CD14-positive monocyte (primary cell): ENCODE measurements at regions not wholly inside any gene's neighbourhood (a gene's known extent, or its start where the extent isn't known, plus 50 kb on each side); places are given as distances from the start of the nearest gene placed in this dataset.

Experiments used
- DNase-seq, 3 donors: peaks; one replicate each; pipeline ENCODE4 v3.0.0-alpha.2; 2011 to 2022
- H2AFZ ChIP-seq: 2 replicates; pipeline ENCODE4 v1.6.0; 2012; ENCODE audit warnings: mild to moderate bottlenecking, low read depth, low read length, inconsistent platforms; ENCODE audit not compliant: insufficient read depth, poor library complexity, severe bottlenecking
- H3K27ac ChIP-seq, 2 donors: 1 replicate in 1 of 2; 2 replicates in 1 of 2; pipeline ENCODE4 v1.5.1; 2012 to 2013; ENCODE audit warnings: low read length in 2 of 2, control low read depth in 1 of 2, inconsistent platforms in 1 of 2, low read depth in 1 of 2, mild to moderate bottlenecking in 1 of 2
- H3K27me3 ChIP-seq, 2 donors: one replicate each; pipeline versions ENCODE4 v1.6.0 to v1.6.1; 2011 to 2013; ENCODE audit warnings: low read length in 2 of 2; ENCODE audit not compliant: control insufficient read depth in 2 of 2, insufficient read depth in 2 of 2
- H3K36me3 ChIP-seq, 2 donors: replicated peaks in 1 of 2; 1 replicate in 1 of 2; 2 replicates in 1 of 2; pipeline versions ENCODE4 v1.5.1 to v1.6.1; 2012 to 2013; ENCODE audit warnings: low read length in 2 of 2, control low read depth in 1 of 2, inconsistent platforms in 1 of 2, mild to moderate bottlenecking in 1 of 2; ENCODE audit not compliant: insufficient read depth in 2 of 2, control insufficient read depth in 1 of 2
- H3K4me1 ChIP-seq, 2 donors: 1 replicate in 1 of 2; 2 replicates in 1 of 2; pipeline versions ENCODE4 v1.5.1 to v1.6.1; 2012 to 2013; ENCODE audit warnings: low read length in 2 of 2, control low read depth in 1 of 2, inconsistent platforms in 1 of 2, mild to moderate bottlenecking in 1 of 2, moderate library complexity in 1 of 2; ENCODE audit not compliant: insufficient read depth in 2 of 2, control insufficient read depth in 1 of 2
- H3K4me2 ChIP-seq: replicated peaks from 2 replicates; pipeline ENCODE3; 2012; ENCODE audit warnings: low read length, moderate library complexity, mild to moderate bottlenecking; ENCODE audit not compliant: poor library complexity, severe bottlenecking; ENCODE audit errors: extremely low read depth
- H3K4me3 ChIP-seq, 3 experiments: fragments of 200-600 bp in 1 of 3; sonication (generic) in 1 of 3; replicated peaks in 1 of 3; 1 replicate in 2 of 3; 2 replicates in 1 of 3; pipeline ENCODE4 v1.5.1; 2011 to 2013; ENCODE audit warnings: low read length in 3 of 3, mild to moderate bottlenecking in 3 of 3, control low read depth in 2 of 3, low read depth in 2 of 3, inconsistent platforms in 1 of 3, moderate library complexity in 1 of 3
- H3K79me2 ChIP-seq: 2 replicates; pipeline ENCODE4 v1.6.0; 2012; ENCODE audit warnings: mild to moderate bottlenecking, control low read depth, inconsistent platforms, low read length, moderate library complexity; ENCODE audit not compliant: insufficient read depth
- H3K9ac ChIP-seq: 2 replicates; pipeline ENCODE4 v1.6.0; 2017; ENCODE audit warnings: low read length, mild to moderate bottlenecking; ENCODE audit not compliant: insufficient read depth, poor library complexity, severe bottlenecking
- H3K9me3 ChIP-seq, 2 donors: replicated peaks in 1 of 2; 1 replicate in 1 of 2; 2 replicates in 1 of 2; pipeline versions ENCODE4 v1.5.1 to v1.6.1; 2012 to 2013; ENCODE audit warnings: low read length in 2 of 2, control low read depth in 1 of 2; ENCODE audit not compliant: control insufficient read depth in 1 of 2, insufficient read depth in 1 of 2
- H4K20me1 ChIP-seq: 2 replicates; pipeline ENCODE4 v1.6.0; 2012; ENCODE audit warnings: mild to moderate bottlenecking, low read length, control low read depth, moderate library complexity; ENCODE audit not compliant: insufficient read depth
- H3K27ac Mint-ChIP-seq, 7 donors: one replicate each; pipeline ENCODE4 v1.8.0; 2020; ENCODE audit warnings: mild to moderate bottlenecking in 7 of 7, mixed read lengths in 7 of 7, moderate library complexity in 6 of 7, inconsistent platforms in 2 of 7
- H3K27me3 Mint-ChIP-seq, 3 donors: one replicate each; pipeline ENCODE4 v1.8.0; 2021 to 2022; ENCODE audit warnings: low read depth in 3 of 3, mild to moderate bottlenecking in 3 of 3, mixed read lengths in 3 of 3, moderate library complexity in 3 of 3, inconsistent platforms in 1 of 3
- H3K36me3 Mint-ChIP-seq, 2 donors: one replicate each; pipeline ENCODE4 v1.8.0; 2020; ENCODE audit warnings: mixed read lengths in 2 of 2, inconsistent platforms in 1 of 2, mild to moderate bottlenecking in 1 of 2
- H3K4me1 Mint-ChIP-seq: one replicate; pipeline ENCODE4 v1.8.0; 2020; ENCODE audit warnings: mild to moderate bottlenecking, mixed read lengths
- H3K4me3 Mint-ChIP-seq, 2 donors: one replicate each; pipeline ENCODE4 v1.8.0; 2020; ENCODE audit warnings: mild to moderate bottlenecking in 2 of 2, mixed read lengths in 2 of 2, moderate library complexity in 1 of 2
- H3K9me3 Mint-ChIP-seq, 7 donors: one replicate each; pipeline ENCODE4 v1.8.0; 2020 to 2022; ENCODE audit warnings: mixed read lengths in 7 of 7, mild to moderate bottlenecking in 6 of 7, moderate library complexity in 6 of 7, inconsistent platforms in 2 of 7
- WGBS: methylation state at CpG from one replicate; pipeline ENCODE4 v1.1.5; 2013; ENCODE audit warnings: missing lambda C conversion rate; ENCODE audit not compliant: insufficient coverage; 5-methylcytosine and 5-hydroxymethylcytosine counted together
- intact Hi-C, 2 donors: fragments of 100-400 bp; cut with micrococcal nuclease; formaldehyde crosslinking; loops; one replicate each; pipeline versions ENCODE4 v1.15.0 to v1.15.1; 2023
- TF ChIP-seq, protein P1 (sequence below): fragments of 200-600 bp; IDR thresholded peaks from one replicate; pipeline ENCODE4 v1.8.0; 2022; ENCODE audit warnings: antibody characterized with exemption, mild to moderate bottlenecking

DNA sequence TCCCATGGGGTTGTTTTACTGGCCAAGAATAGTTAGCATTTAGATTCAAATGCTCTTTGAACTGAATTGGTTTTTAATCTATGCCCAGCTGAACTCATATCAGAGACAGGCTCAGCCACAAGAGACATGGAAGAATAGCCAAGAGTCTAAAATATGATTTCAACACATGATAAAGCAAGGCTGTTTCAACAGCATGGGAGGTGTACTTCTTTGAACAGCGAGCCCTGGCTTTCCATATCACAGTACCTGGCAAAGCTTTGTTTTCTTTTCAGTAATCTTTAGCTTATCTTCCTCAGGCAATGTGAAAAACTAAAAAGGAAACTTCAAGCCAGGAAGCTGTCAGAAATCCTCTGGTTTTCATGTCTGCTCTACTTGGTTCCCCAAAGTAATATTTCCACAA, 413.6 kb upstream of the ADAMTS9 start:
- no peak for DNase-seq
- Histone ChIP-seq H3K4me1 (no peaks in the 10 kb centered on the region), H4K20me1 (no peaks in the 10 kb centered on the region), H3K9ac (no peak overlapping the region), H3K9me3 (no peaks in the 10 kb centered on the region), H2AFZ (no peak overlapping the region), H3K27me3 (no peaks in the 10 kb centered on the region), H3K36me3 (no peaks in the 10 kb centered on the region), H3K4me3 (no peak overlapping the region), H3K79me2 (no peaks in the 10 kb centered on the region), H3K4me2 (no peak overlapping the region), H3K27ac (no peak overlapping the region)
- Mint-ChIP-seq H3K27ac (no peak overlapping the region), H3K4me1 (no peaks in the 10 kb centered on the region), H3K36me3 (no peaks in the 10 kb centered on the region), H3K4me3 (no peak overlapping the region), H3K9me3 (peaks cover 2 to 11% (median 8%) of the 10 kb centered on the region in 7 donors), H3K27me3 (peaks cover 0 to 2% (median 0%) of the 10 kb centered on the region in 3 donors)
- TF ChIP-seq, protein P1, sequence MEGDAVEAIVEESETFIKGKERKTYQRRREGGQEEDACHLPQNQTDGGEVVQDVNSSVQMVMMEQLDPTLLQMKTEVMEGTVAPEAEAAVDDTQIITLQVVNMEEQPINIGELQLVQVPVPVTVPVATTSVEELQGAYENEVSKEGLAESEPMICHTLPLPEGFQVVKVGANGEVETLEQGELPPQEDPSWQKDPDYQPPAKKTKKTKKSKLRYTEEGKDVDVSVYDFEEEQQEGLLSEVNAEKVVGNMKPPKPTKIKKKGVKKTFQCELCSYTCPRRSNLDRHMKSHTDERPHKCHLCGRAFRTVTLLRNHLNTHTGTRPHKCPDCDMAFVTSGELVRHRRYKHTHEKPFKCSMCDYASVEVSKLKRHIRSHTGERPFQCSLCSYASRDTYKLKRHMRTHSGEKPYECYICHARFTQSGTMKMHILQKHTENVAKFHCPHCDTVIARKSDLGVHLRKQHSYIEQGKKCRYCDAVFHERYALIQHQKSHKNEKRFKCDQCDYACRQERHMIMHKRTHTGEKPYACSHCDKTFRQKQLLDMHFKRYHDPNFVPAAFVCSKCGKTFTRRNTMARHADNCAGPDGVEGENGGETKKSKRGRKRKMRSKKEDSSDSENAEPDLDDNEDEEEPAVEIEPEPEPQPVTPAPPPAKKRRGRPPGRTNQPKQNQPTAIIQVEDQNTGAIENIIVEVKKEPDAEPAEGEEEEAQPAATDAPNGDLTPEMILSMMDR = no peak
- intact Hi-C loops = no loop called here
- WGBS = no CpG with 5 or more reads among the region's 1 CpG

GRCh38 chr3:65098400-65098799, 410.6 kb upstream of the ADAMTS9 start:
- no peaks in the 10 kb centered on the region for H3K36me3 Mint-ChIP-seq
- no peak overlapping the region for H3K27ac Mint-ChIP-seq
- WGBS = 73% methylated on average over 2 of the region's 5 CpGs
- H3K27ac ChIP-seq = no peak overlapping the region
- no peak for DNase-seq
- H4K20me1 ChIP-seq = no peaks in the 10 kb centered on the region
- intact Hi-C loops = no loop called here
- H3K36me3 ChIP-seq = no peaks in the 10 kb centered on the region
- peaks cover 0 to 13% (median 8%) of the 10 kb centered on the region in 7 donors for H3K9me3 Mint-ChIP-seq
- TF ChIP-seq, protein P1 = no peak
- H3K4me2 ChIP-seq = no peak overlapping the region
- no peaks in the 10 kb centered on the region for H3K79me2 ChIP-seq
- H2AFZ ChIP-seq = no peak overlapping the region
- H3K4me1 Mint-ChIP-seq = no peaks in the 10 kb centered on the region
- no peak overlapping the region for H3K9ac ChIP-seq
- H3K27me3 ChIP-seq = no peaks in the 10 kb centered on the region
- H3K4me3 Mint-ChIP-seq = no peak overlapping the region
- peaks cover 0 to 2% (median 0%) of the 10 kb centered on the region in 3 donors for H3K27me3 Mint-ChIP-seq
- no peaks in the 10 kb centered on the region for H3K9me3 ChIP-seq
- no peak overlapping the region for H3K4me3 ChIP-seq
- H3K4me1 ChIP-seq = no peaks in the 10 kb centered on the region
